ENCODE measurements at regions not wholly inside any gene's neighbourhood (a gene's known extent, or its start where the extent isn't known, plus 50 kb on each side); places are given as distances from the start of the nearest gene placed in this dataset.

DNA sequence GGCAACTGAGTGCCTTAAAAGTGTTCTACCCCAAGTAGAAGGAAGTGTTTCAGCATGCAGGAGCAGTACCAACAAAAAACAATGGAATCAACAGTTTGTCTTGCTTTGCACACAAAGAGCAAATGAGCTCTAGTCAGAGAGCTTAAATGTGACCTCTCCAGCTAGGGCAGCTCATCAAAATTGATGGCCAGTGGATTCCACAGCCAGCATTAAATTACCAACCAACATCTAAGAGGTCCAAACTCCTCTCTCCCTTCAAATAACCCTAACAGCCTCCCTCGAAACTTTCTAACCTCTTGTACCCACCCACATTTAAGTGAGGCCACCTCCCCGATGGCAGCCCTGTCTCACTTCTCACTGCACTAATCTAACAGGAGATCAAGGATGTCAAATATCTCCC, 219.9 kb downstream of the CHIC2 start:
- Histone ChIP-seq H3K4me2 (ENCODE audit: low read depth, low read length) (no peak overlapping the region), H3K27ac (ENCODE audit: extremely low read length, insufficient read depth, low read length) (no peak overlapping the region), H3K9me3 (ENCODE audit: low read length) (no peaks in the 10 kb centered on the region), H3K9ac (ENCODE audit: insufficient read depth, low read depth, low read length) (no peak overlapping the region), H3K4me3 (replicated peaks in 1 of 3; ENCODE audit: insufficient read depth in 1 of 3, low read depth in 2 of 3, low read length in 3 of 3) (no peak overlapping the region), H4K20me1 (ENCODE audit: insufficient read depth, low read length) (no peaks in the 10 kb centered on the region), H3K27me3 (ENCODE audit: control insufficient read depth in 1 of 2, insufficient read depth in 2 of 2, low read length in 2 of 2) (no peaks in the 10 kb centered on the region), H3K4me1 (ENCODE audit: insufficient read depth, low read length) (peaks cover 10% of the 10 kb centered on the region), H3K36me3 (replicated peaks in 1 of 2; ENCODE audit: control insufficient read depth in 1 of 2, insufficient read depth in 2 of 2, low read length in 2 of 2) (no peaks in the 10 kb centered on the region), H2AFZ (ENCODE audit: low read length) (no peak overlapping the region), H3K79me2 (ENCODE audit: insufficient read depth, low read length) (no peaks in the 10 kb centered on the region)
- WGBS (ENCODE audit: low lambda C conversion rate), result 43% methylated on average over 2 of the region's 2 CpGs
- no peak for FAIRE-seq
- ATAC-seq, result no peak
- no peak for DNase-seq (ENCODE audit: low spot score)
- ChIA-PET CTCF (ENCODE audit: low intra/inter-chr PET ratio, low total read pairs) (no interaction called here), POLR2A (no interaction called here)
- in situ Hi-C loops (cut with HindIII; ENCODE audit: extremely low pct_ligation_motif_present, low pct_unique_long_range_greater_than_20kb) (no loop called here), intact Hi-C loops (cut with micrococcal nuclease; ENCODE audit: unreplicated experiment) (no loop called here)
- TF ChIP-seq PPARG (CRISPR knock-in tag; conservative IDR thresholded peaks at IDR 0.05) (no peak), RBAK (CRISPR knock-in tag; IDR thresholded peaks at IDR 0.05) (no peak), TBX2 (CRISPR knock-in tag; IDR thresholded peaks at IDR 0.05; ENCODE audit: borderline replicate concordance) (no peak), ZNF484 (CRISPR knock-in tag; IDR thresholded peaks at IDR 0.05; ENCODE audit: borderline replicate concordance, low read depth) (no peak)
- TF ChIP-seq, protein P1, sequence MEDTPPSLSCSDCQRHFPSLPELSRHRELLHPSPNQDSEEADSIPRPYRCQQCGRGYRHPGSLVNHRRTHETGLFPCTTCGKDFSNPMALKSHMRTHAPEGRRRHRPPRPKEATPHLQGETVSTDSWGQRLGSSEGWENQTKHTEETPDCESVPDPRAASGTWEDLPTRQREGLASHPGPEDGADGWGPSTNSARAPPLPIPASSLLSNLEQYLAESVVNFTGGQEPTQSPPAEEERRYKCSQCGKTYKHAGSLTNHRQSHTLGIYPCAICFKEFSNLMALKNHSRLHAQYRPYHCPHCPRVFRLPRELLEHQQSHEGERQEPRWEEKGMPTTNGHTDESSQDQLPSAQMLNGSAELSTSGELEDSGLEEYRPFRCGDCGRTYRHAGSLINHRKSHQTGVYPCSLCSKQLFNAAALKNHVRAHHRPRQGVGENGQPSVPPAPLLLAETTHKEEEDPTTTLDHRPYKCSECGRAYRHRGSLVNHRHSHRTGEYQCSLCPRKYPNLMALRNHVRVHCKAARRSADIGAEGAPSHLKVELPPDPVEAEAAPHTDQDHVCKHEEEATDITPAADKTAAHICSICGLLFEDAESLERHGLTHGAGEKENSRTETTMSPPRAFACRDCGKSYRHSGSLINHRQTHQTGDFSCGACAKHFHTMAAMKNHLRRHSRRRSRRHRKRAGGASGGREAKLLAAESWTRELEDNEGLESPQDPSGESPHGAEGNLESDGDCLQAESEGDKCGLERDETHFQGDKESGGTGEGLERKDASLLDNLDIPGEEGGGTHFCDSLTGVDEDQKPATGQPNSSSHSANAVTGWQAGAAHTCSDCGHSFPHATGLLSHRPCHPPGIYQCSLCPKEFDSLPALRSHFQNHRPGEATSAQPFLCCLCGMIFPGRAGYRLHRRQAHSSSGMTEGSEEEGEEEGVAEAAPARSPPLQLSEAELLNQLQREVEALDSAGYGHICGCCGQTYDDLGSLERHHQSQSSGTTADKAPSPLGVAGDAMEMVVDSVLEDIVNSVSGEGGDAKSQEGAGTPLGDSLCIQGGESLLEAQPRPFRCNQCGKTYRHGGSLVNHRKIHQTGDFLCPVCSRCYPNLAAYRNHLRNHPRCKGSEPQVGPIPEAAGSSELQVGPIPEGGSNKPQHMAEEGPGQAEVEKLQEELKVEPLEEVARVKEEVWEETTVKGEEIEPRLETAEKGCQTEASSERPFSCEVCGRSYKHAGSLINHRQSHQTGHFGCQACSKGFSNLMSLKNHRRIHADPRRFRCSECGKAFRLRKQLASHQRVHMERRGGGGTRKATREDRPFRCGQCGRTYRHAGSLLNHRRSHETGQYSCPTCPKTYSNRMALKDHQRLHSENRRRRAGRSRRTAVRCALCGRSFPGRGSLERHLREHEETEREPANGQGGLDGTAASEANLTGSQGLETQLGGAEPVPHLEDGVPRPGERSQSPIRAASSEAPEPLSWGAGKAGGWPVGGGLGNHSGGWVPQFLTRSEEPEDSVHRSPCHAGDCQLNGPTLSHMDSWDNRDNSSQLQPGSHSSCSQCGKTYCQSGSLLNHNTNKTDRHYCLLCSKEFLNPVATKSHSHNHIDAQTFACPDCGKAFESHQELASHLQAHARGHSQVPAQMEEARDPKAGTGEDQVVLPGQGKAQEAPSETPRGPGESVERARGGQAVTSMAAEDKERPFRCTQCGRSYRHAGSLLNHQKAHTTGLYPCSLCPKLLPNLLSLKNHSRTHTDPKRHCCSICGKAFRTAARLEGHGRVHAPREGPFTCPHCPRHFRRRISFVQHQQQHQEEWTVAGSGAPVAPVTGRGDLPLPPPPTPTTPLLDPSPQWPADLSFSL (CRISPR knock-in tag; IDR thresholded peaks at IDR 0.05), result no peak
- TF ChIP-seq, protein P2, sequence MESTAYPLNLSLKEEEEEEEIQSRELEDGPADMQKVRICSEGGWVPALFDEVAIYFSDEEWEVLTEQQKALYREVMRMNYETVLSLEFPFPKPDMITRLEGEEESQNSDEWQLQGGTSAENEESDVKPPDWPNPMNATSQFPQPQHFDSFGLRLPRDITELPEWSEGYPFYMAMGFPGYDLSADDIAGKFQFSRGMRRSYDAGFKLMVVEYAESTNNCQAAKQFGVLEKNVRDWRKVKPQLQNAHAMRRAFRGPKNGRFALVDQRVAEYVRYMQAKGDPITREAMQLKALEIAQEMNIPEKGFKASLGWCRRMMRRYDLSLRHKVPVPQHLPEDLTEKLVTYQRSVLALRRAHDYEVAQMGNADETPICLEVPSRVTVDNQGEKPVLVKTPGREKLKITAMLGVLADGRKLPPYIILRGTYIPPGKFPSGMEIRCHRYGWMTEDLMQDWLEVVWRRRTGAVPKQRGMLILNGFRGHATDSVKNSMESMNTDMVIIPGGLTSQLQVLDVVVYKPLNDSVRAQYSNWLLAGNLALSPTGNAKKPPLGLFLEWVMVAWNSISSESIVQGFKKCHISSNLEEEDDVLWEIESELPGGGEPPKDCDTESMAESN (CRISPR knock-in tag; conservative IDR thresholded peaks at IDR 0.05), result no peak
- BruUV-seq (replicated peaks), result no TSS peak
